Upper lobe of left lung (tissue), 6 donors: ENCODE measurements at regions not wholly inside any gene's neighbourhood (a gene's known extent, or its start where the extent isn't known, plus 50 kb on each side); places are given as distances from the start of the nearest gene placed in this dataset.

Experiments used
- ATAC-seq, 2 donors: fragments of 200-7000 bp; cut with Tn5 transposase; one replicate each; pipeline ENCODE4 v1.9.1; 2022; ENCODE audit warnings: mild to moderate bottlenecking in 2 of 2, moderate library complexity in 2 of 2; ENCODE audit not compliant: low FRiP score in 2 of 2
- DNase-seq, 2 donors: peaks; one replicate each; pipeline ENCODE4 v3.0.0-alpha.2; 2019 to 2020
- H3K27ac ChIP-seq, 4 donors: fragments of 200-600 bp; sonication (generic); one replicate each; pipeline ENCODE4 v1.5.1; 2016 to 2019
- H3K27me3 ChIP-seq, 4 donors: fragments of 200-600 bp; sonication (generic); one replicate each; pipeline ENCODE4 v1.5.1; 2017 to 2019
- H3K36me3 ChIP-seq, 4 donors: fragments of 200-600 bp; sonication (generic); one replicate each; pipeline ENCODE4 v1.5.1; 2016 to 2019
- H3K4me1 ChIP-seq, 4 donors: fragments of 200-600 bp; sonication (generic); one replicate each; pipeline ENCODE4 v1.5.1; 2018 to 2019
- H3K4me3 ChIP-seq, 4 donors: fragments of 200-600 bp; sonication (generic); one replicate each; pipeline ENCODE4 v1.5.1; 2017 to 2019; ENCODE audit warnings: mild to moderate bottlenecking in 2 of 4, moderate library complexity in 1 of 4
- H3K9me3 ChIP-seq, 4 donors: fragments of 200-600 bp; sonication (generic); one replicate each; pipeline ENCODE4 v1.5.1; 2018 to 2019
- EP300 ChIP-seq, 4 donors: sonication (generic); formaldehyde crosslinking; IDR thresholded peaks; one replicate each; pipeline ENCODE4 v1.5.1; 2017; ENCODE audit warnings: antibody characterized with exemption in 4 of 4, control low read depth in 2 of 4
- POLR2A ChIP-seq, 4 donors: fragments of 450-650 bp; IDR thresholded peaks; one replicate each; pipeline ENCODE4 v1.5.1; 2016 to 2017; ENCODE audit warnings: antibody characterized with exemption in 4 of 4, mild to moderate bottlenecking in 2 of 4
- POLR2AphosphoS5 ChIP-seq, 2 donors: sonication (generic); formaldehyde crosslinking; IDR thresholded peaks; one replicate each; pipeline ENCODE4 v1.5.1; 2017; ENCODE audit warnings: antibody characterized with exemption in 2 of 2
- WGBS, 2 donors: methylation state at CpG; one replicate each; pipeline ENCODE4 v1.1.5; 2017 to 2018; 5-methylcytosine and 5-hydroxymethylcytosine counted together
- TF ChIP-seq, protein P1 (sequence below), 6 experiments: fragments of 450-650 bp in 4 of 6; fragments of 200-600 bp in 2 of 6; sonication (generic) in 2 of 6; IDR thresholded peaks; one replicate each; pipeline ENCODE4 v1.5.1; 2016 to 2019; ENCODE audit warnings: antibody characterized with exemption in 6 of 6
- donor health status: DM: no; HTN: no; CAD: no; lungs with moderate emphysema.
- donor health status: DM: no; HTN: yes; CAD: no; lungs with severe emphysema.

GRCh38 chr11:32313477-32313876 lies 121.9 kb downstream of the WT1 start:
- ATAC-seq: no peak
- 67 to 81% methylated on average over 1 to 6 of the region's 6 CpGs for WGBS, 2 donors
- TF ChIP-seq EP300 (IDR thresholded peaks at IDR 0.05) (no peak), POLR2A (IDR thresholded peaks at IDR 0.05) (no peak)
- TF ChIP-seq, protein P1, sequence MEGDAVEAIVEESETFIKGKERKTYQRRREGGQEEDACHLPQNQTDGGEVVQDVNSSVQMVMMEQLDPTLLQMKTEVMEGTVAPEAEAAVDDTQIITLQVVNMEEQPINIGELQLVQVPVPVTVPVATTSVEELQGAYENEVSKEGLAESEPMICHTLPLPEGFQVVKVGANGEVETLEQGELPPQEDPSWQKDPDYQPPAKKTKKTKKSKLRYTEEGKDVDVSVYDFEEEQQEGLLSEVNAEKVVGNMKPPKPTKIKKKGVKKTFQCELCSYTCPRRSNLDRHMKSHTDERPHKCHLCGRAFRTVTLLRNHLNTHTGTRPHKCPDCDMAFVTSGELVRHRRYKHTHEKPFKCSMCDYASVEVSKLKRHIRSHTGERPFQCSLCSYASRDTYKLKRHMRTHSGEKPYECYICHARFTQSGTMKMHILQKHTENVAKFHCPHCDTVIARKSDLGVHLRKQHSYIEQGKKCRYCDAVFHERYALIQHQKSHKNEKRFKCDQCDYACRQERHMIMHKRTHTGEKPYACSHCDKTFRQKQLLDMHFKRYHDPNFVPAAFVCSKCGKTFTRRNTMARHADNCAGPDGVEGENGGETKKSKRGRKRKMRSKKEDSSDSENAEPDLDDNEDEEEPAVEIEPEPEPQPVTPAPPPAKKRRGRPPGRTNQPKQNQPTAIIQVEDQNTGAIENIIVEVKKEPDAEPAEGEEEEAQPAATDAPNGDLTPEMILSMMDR (IDR thresholded peaks at IDR 0.05): no peak

GRCh38 chr11:32315121-32315520 lies 120.2 kb downstream of the WT1 start:
- Histone ChIP-seq H3K36me3 (no peaks in the 10 kb centered on the region), H3K9me3 (no peaks in the 10 kb centered on the region), H3K4me1 (peaks cover 0 to 5% (median 0%) of the 10 kb centered on the region in 4 donors), H3K27ac (no peak overlapping the region), H3K27me3 (no peaks in the 10 kb centered on the region), H3K4me3 (no peak overlapping the region)
- WGBS, 2 donors: 68 to 78% methylated on average over 4 of the region's 4 CpGs
- ATAC-seq (no peak), DNase-seq (no peak)
- no peak for TF ChIP-seq POLR2A (IDR thresholded peaks at IDR 0.05)
- TF ChIP-seq, protein P1 (IDR thresholded peaks at IDR 0.05): no peak
- TF ChIP-seq EP300 (IDR thresholded peaks at IDR 0.05): no peak
- no peak for TF ChIP-seq POLR2AphosphoS5 (IDR thresholded peaks at IDR 0.05)

More at GRCh38 chr11:32313477-32313876, 121.9 kb downstream of the WT1 start:
- no peaks in the 10 kb centered on the region for H3K36me3 ChIP-seq
- H3K27me3 ChIP-seq: no peaks in the 10 kb centered on the region
- H3K27ac ChIP-seq: no peak overlapping the region
- H3K9me3 ChIP-seq: no peaks in the 10 kb centered on the region
- no peak overlapping the region for H3K4me3 ChIP-seq
- H3K4me1 ChIP-seq: peaks cover 0 to 5% (median 0%) of the 10 kb centered on the region in 4 donors
- no peak for DNase-seq

GRCh38 chr11:32316232-32316631 lies 119.1 kb downstream of the WT1 start:
- 85 to 86% methylated on average over 3 of the region's 3 CpGs for WGBS, 2 donors
- Histone ChIP-seq H3K27me3 (no peaks in the 10 kb centered on the region), H3K9me3 (no peaks in the 10 kb centered on the region), H3K27ac (no peak overlapping the region), H3K36me3 (no peaks in the 10 kb centered on the region), H3K4me1 (no peaks in the 10 kb centered on the region), H3K4me3 (no peak overlapping the region)
- ATAC-seq (no peak), DNase-seq (no peak)
- TF ChIP-seq, protein P1 (IDR thresholded peaks at IDR 0.05): no peak
- TF ChIP-seq POLR2A (IDR thresholded peaks at IDR 0.05) (no peak), EP300 (IDR thresholded peaks at IDR 0.05) (no peak), POLR2AphosphoS5 (IDR thresholded peaks at IDR 0.05) (no peak)

- no peak for ATAC-seq
- no peak for TF ChIP-seq EP300 (IDR thresholded peaks at IDR 0.05)
- TF ChIP-seq POLR2A (IDR thresholded peaks at IDR 0.05): no peak
- TF ChIP-seq, protein P1 (IDR thresholded peaks at IDR 0.05): no peak
- TF ChIP-seq POLR2AphosphoS5 (IDR thresholded peaks at IDR 0.05): no peak
- WGBS, 2 donors: 44 to 51% methylated on average over 4 of the region's 4 CpGs
- DNase-seq: no peak
- Histone ChIP-seq H3K36me3 (no peaks in the 10 kb centered on the region), H3K9me3 (no peaks in the 10 kb centered on the region), H3K4me3 (no peak overlapping the region), H3K27ac (no peak overlapping the region), H3K4me1 (no peaks in the 10 kb centered on the region), H3K27me3 (no peaks in the 10 kb centered on the region)
Measured at GRCh38 chr11:32316858-32317642, 118.3 kb downstream of the WT1 start.

DNA sequence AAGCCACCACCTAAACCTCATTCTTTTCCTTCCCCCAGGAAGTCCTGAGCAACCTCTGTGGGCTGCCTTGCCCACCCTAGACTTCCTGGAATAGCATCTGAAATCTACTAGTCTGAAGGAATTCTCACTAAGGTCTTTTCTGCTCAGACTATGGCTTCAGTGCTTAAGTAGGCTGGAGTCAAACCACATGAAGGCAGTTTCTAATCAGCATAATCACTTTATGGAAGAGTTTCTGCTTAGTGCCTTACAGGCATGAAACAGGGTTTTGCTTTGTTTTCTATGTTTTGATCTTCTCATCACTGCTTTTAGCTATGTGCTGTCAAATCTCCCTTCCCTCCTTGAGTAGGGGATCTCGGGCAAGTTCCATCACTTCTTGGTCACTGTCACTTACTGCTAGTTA lies 117.7 kb downstream of the WT1 start:
- no peaks in the 10 kb centered on the region for H3K9me3 ChIP-seq
- no peak overlapping the region for H3K27ac ChIP-seq
- no peaks in the 10 kb centered on the region for H3K4me1 ChIP-seq
- H3K36me3 ChIP-seq: no peaks in the 10 kb centered on the region
- H3K4me3 ChIP-seq: no peak overlapping the region
- DNase-seq (no peak), ATAC-seq (no peak)
- TF ChIP-seq, protein P1 (IDR thresholded peaks at IDR 0.05): no peak
- TF ChIP-seq EP300 (IDR thresholded peaks at IDR 0.05): no peak
- TF ChIP-seq POLR2AphosphoS5 (IDR thresholded peaks at IDR 0.05): no peak
- no peak for TF ChIP-seq POLR2A (IDR thresholded peaks at IDR 0.05)
- H3K27me3 ChIP-seq: no peaks in the 10 kb centered on the region
- 73 to 80% methylated on average over 1 of the region's 1 CpG for WGBS, 2 donors
